NCI-H187 (cell line): ENCODE measurements at regions not wholly inside any gene's neighbourhood (a gene's known extent, or its start where the extent isn't known, plus 50 kb on each side); places are given as distances from the start of the nearest gene placed in this dataset.
A peak's percentile ranks its signal among the peaks of the same experiment; 100 is the strongest.

Experiments used
- DNase-seq, 2 experiments: peaks; one replicate each; lab custom pipeline; 2025; lab: John Stamatoyannopoulos, UW

GRCh38 chr2:128982670-128983069, 664.0 kb upstream of the HS6ST1 start:
- DNase-seq = no peak

- DNase-seq = no peak
Measured at GRCh38 chr2:128983094-128983493, 664.4 kb upstream of the HS6ST1 start.

GRCh38 chr2:128984081-128984480, 665.4 kb upstream of the HS6ST1 start:
- DNase-seq = no peak

- no peak for DNase-seq
Measured at GRCh38 chr2:128984855-128985254, 666.2 kb upstream of the HS6ST1 start.

- no peak for DNase-seq
Measured at GRCh38 chr2:128986026-128986715, 667.5 kb upstream of the HS6ST1 start.

- DNase-seq = no peak
Measured at GRCh38 chr2:128986867-128987268, 668.2 kb upstream of the HS6ST1 start.

- no peak for DNase-seq
Measured at GRCh38 chr2:128988326-128988725, 669.7 kb upstream of the HS6ST1 start.

- DNase-seq = no peak
Measured at GRCh38 chr2:128988967-128989366, 670.3 kb upstream of the HS6ST1 start.

- no peak for DNase-seq
Measured at GRCh38 chr2:128995086-128995485, 676.4 kb upstream of the HS6ST1 start.

- no peak for DNase-seq
Measured at GRCh38 chr2:128996078-128996477, 677.4 kb upstream of the HS6ST1 start.

GRCh38 chr2:128997166-128997866, 678.6 kb upstream of the HS6ST1 start:
- DNase-seq = no peak

- no peak for DNase-seq
Measured at GRCh38 chr2:129001926-129002325, 683.3 kb upstream of the HS6ST1 start.

- no peak for DNase-seq
Measured at GRCh38 chr2:129002751-129003150, 684.1 kb upstream of the HS6ST1 start.

- DNase-seq = peak; percentile 7 to 43
Measured at GRCh38 chr2:129004485-129004884, 685.8 kb upstream of the HS6ST1 start.

- no peak for DNase-seq
Measured at GRCh38 chr2:129004940-129005490, 686.3 kb upstream of the HS6ST1 start.

GRCh38 chr2:129006135-129006886, 687.6 kb upstream of the HS6ST1 start:
- DNase-seq = peak in 1 of 2 experiments; percentile 21

GRCh38 chr2:129006901-129007300, 688.2 kb upstream of the HS6ST1 start:
- no peak for DNase-seq

GRCh38 chr2:129008055-129008880, 689.6 kb upstream of the HS6ST1 start:
- DNase-seq = no peak

- no peak for DNase-seq
Measured at GRCh38 chr2:129008881-129009554, 690.4 kb upstream of the HS6ST1 start.

- no peak for DNase-seq
Measured at GRCh38 chr2:129009555-129010146, 691.0 kb upstream of the HS6ST1 start.

- no peak for DNase-seq
Measured at GRCh38 chr2:129010262-129010661, 691.6 kb upstream of the HS6ST1 start.
